BLaER1 treated with 17β-estradiol and CSF1 and Interleukin-3, amounts not matched to agents 10 nM and 100 nM (cell line): ENCODE measurements at regions not wholly inside any gene's neighbourhood (a gene's known extent, or its start where the extent isn't known, plus 50 kb on each side); places are given as distances from the start of the nearest gene placed in this dataset.
"Not testable (repeated sequence)": the region's sequence is repeated elsewhere in the genome, so short reads cannot be mapped to it uniquely, and the experiment has no call there.

ENCODE experiments used
- H3K27ac ChIP-seq, 11 experiments: shearing (Covaris generic); formaldehyde crosslinking; 2 replicates each; pipeline ENCODE4 v1.8.1; 2022
- H3K27me3 ChIP-seq, 11 experiments: shearing (Covaris generic); formaldehyde crosslinking; 2 replicates each; pipeline ENCODE4 v1.8.1; 2022
- H3K36me3 ChIP-seq, 11 experiments: shearing (Covaris generic); formaldehyde crosslinking; 2 replicates each; pipeline ENCODE4 v1.8.1; 2022
- H3K4me1 ChIP-seq, 10 experiments: shearing (Covaris generic); formaldehyde crosslinking; 2 replicates each; pipeline ENCODE4 v1.8.1; 2022
- H3K4me2 ChIP-seq, 11 experiments: shearing (Covaris generic); formaldehyde crosslinking; 2 replicates each; pipeline ENCODE4 v1.8.1; 2022
- H3K4me3 ChIP-seq, 10 experiments: shearing (Covaris generic); formaldehyde crosslinking; 2 replicates each; pipeline ENCODE4 v1.8.1; 2022
- H3K9ac ChIP-seq, 11 experiments: shearing (Covaris generic); formaldehyde crosslinking; 2 replicates each; pipeline ENCODE4 v1.8.1; 2022
- H3K9me3 ChIP-seq, 11 experiments: shearing (Covaris generic); formaldehyde crosslinking; replicated peaks in 1 of 11; 2 replicates each; pipeline ENCODE4 v1.8.1; 2022
- H4K20me1 ChIP-seq, 11 experiments: shearing (Covaris generic); formaldehyde crosslinking; 2 replicates each; pipeline ENCODE4 v1.8.1; 2022
- Cebpa-rat ChIP-seq, 11 experiments: shearing (Covaris generic); IDR thresholded peaks; 2 replicates each; pipeline ENCODE4 v1.8.1; 2022

DNA sequence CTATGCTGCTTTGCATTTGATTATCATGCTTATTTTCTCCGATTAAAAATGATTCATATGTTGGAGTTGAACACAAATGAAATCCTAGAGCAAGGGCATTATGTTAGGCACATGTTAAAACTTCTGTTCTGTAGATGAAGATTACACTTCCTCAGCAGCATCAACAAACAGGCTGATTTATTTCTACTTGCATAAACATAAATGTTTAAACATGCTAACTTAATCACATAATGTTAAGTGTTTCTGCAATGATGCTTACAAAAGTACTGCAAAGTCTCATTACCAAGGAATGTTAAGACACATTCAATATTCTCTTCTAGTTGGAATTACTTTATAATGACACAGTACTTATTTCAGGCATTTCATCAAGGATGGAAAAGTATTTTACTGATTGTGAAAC is 770.8 kb downstream of the ANKRD7 start:
- Histone ChIP-seq H3K4me1 (no peaks in the 10 kb centered on the region), H3K27ac (no peak overlapping the region), H3K4me2 (no peak overlapping the region), H3K4me3 (no peak overlapping the region), H4K20me1 (no peaks in the 10 kb centered on the region), H3K27me3 (no peaks in the 10 kb centered on the region), H3K9ac (no peak overlapping the region), H3K9me3 (no peaks in the 10 kb centered on the region), H3K36me3 (no peaks in the 10 kb centered on the region)
- TF ChIP-seq Cebpa-rat (IDR thresholded peaks at IDR 0.05), result no peak

DNA sequence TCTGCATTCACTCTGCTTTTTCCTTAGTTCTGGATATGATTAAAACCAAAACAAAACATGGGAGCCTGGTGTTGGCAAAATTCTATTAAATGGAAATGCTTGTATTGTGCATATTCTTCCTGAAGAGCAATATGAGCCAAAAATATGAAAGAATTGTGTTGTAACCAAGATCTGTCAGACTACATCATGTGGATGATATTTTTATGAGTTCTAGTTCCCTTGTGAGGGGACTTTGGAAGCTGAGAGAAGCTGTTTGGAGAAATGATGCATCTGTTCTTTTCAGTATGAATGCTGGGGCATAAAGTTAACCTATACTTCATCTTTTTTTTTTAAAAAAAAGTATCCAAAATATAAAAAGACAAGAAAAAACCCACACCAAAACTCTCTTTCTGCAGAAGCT is 782.7 kb downstream of the ANKRD7 start:
- H4K20me1 ChIP-seq, result no peaks in the 10 kb centered on the region
- no peak overlapping the region for H3K27ac ChIP-seq
- no peak for TF ChIP-seq Cebpa-rat (IDR thresholded peaks at IDR 0.05)
- no peak overlapping the region for H3K4me3 ChIP-seq
- no peaks in the 10 kb centered on the region for H3K36me3 ChIP-seq
- H3K27me3 ChIP-seq, result no peaks in the 10 kb centered on the region
- H3K9ac ChIP-seq, result no peak overlapping the region
- no peaks in the 10 kb centered on the region for H3K4me1 ChIP-seq
- no peak overlapping the region for H3K4me2 ChIP-seq
- H3K9me3 ChIP-seq, result no peaks in the 10 kb centered on the region

DNA sequence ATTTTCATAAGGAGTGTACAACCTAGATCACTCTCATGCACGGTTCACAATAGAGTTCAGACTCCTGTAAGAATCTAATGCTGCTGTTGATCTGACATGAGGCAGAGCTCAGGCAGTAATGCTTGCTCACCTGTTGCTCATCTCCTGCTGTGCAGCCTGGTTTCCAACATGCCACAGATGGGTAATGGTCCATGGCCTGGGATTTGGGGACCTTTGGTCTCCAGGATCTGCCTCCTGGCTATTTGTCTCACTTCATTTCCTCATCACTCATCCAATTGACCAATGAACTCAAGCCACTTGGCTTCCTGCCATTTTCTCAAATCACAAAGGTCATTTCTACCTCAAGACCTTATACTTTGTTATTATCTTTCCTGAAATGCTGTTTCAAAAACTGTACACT is 786.1 kb downstream of the ANKRD7 start:
- H3K4me2 ChIP-seq, result no peak overlapping the region
- H3K27ac ChIP-seq, result no peak overlapping the region
- no peaks in the 10 kb centered on the region for H3K9me3 ChIP-seq
- no peak overlapping the region for H3K9ac ChIP-seq
- H3K4me3 ChIP-seq, result no peak overlapping the region
- no peaks in the 10 kb centered on the region for H3K36me3 ChIP-seq
- H3K4me1 ChIP-seq, result no peaks in the 10 kb centered on the region
- H4K20me1 ChIP-seq, result no peaks in the 10 kb centered on the region
- H3K27me3 ChIP-seq, result no peaks in the 10 kb centered on the region
- TF ChIP-seq Cebpa-rat (IDR thresholded peaks at IDR 0.05), result no peak

DNA sequence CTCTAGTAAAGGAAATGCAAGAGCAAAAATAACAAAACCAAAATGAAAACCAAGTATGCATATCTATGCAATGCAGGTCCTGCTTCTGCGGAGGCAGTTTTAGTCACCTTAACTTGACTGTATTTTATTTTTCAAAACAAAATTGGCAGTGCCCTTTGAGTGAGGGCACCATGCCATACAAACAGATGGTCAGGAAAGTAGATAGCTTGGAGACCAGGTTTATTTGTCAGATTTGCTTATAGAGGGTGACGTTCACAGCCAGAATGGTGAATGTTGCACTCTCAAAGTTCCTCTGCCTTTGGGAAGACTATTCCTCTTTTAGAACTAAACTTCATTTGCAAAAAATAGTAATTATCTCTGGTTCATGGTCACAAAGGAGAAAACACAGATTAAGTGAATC is 801.9 kb downstream of the ANKRD7 start:
- Histone ChIP-seq H3K36me3 (no peaks in the 10 kb centered on the region), H3K4me3 (no peak overlapping the region), H4K20me1 (no peaks in the 10 kb centered on the region), H3K9me3 (peaks cover 0 to 4% (median 0%) of the 10 kb centered on the region in 11 experiments; a peak in 3 of 22 replicates), H3K4me1 (no peaks in the 10 kb centered on the region), H3K27me3 (no peaks in the 10 kb centered on the region), H3K4me2 (no peak overlapping the region), H3K9ac (no peak overlapping the region), H3K27ac (no peak overlapping the region)
- TF ChIP-seq Cebpa-rat (IDR thresholded peaks at IDR 0.05), result no peak

DNA sequence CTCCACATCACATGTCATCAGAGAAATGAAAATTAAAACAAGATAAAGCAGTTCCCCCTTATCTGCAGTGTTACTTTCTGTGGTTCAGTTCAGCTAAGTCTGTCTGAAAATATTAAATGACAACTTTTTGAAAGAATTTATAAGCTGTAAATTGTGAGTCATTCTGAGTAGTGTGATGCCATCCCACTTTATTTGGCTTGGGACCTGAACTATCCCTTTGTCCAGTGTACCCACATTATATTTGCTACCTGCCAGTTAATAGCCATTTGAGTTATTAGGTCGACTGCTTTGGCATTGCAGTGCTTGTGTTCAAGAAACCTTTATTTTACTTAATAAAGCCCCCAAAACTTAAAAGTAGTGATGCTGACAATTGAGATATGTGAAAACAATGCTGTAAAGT is 804.2 kb downstream of the ANKRD7 start:
- Histone ChIP-seq H3K36me3 (no peaks in the 10 kb centered on the region), H3K27ac (no peak overlapping the region), H3K4me3 (no peak overlapping the region), H3K4me1 (no peaks in the 10 kb centered on the region), H3K9me3 (0 out of 22 replicates have a peak, but pooled peaks cover 0 to 3% (median 0%) of the 10 kb centered on the region in 11 experiments), H3K27me3 (no peaks in the 10 kb centered on the region), H3K9ac (no peak overlapping the region), H4K20me1 (no peaks in the 10 kb centered on the region), H3K4me2 (no peak overlapping the region)
- no peak for TF ChIP-seq Cebpa-rat (IDR thresholded peaks at IDR 0.05)

DNA sequence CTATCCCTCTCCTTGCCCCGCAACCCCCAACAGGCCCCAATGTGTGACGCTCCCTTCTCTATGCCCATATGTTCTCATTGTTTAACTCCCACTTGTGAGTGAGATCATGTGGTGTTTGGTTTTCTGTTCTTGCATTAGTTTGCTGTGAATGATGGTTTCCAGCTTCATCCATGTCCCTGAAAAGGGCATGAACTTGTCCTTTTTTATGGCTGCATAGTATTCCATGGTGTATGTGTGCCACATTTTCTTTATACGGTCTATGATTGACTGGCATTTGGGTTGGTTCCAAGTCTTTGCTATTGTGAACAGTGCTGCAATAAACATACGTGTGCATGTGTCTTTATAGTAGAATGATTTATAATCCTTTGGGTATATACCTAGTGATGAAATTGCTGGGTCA is 807.6 kb downstream of the ANKRD7 start:
- H3K4me1 ChIP-seq, H4K20me1 ChIP-seq, H3K4me3 ChIP-seq, H3K36me3 ChIP-seq, H3K9ac ChIP-seq, H3K4me2 ChIP-seq, H3K27ac ChIP-seq, H3K27me3 ChIP-seq, H3K9me3 ChIP-seq: not testable (repeated sequence)

DNA sequence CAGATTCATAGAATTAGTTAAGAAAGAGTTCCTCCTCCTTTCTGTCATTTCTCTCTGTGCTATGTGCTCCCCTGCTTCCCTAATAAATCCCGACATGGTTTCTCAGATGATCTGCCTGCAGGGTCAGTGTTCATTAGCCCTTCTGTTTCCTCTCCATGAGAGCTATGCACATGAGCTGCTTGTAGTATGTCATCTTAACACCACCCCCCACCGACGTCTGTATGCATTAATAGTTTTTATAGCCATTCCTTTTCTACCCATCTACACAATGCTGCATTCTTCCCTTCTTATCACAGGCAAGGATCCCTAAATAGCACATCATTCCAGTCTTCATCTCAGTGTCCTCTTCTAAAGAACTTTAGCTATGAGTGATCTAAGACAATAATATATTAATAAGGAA is 809.1 kb downstream of the ANKRD7 start:
- H3K4me3 ChIP-seq, result no peak overlapping the region
- no peaks in the 10 kb centered on the region for H3K36me3 ChIP-seq
- no peaks in the 10 kb centered on the region for H3K4me1 ChIP-seq
- H4K20me1 ChIP-seq, result no peaks in the 10 kb centered on the region
- H3K4me2 ChIP-seq, result no peak overlapping the region
- no peaks in the 10 kb centered on the region for H3K27me3 ChIP-seq
- H3K9ac ChIP-seq, result no peak overlapping the region
- no peak overlapping the region for H3K27ac ChIP-seq
- 0 out of 22 replicates have a peak, but pooled peaks cover 0 to 3% (median 0%) of the 10 kb centered on the region in 11 experiments for H3K9me3 ChIP-seq
- no peak for TF ChIP-seq Cebpa-rat (IDR thresholded peaks at IDR 0.05)

DNA sequence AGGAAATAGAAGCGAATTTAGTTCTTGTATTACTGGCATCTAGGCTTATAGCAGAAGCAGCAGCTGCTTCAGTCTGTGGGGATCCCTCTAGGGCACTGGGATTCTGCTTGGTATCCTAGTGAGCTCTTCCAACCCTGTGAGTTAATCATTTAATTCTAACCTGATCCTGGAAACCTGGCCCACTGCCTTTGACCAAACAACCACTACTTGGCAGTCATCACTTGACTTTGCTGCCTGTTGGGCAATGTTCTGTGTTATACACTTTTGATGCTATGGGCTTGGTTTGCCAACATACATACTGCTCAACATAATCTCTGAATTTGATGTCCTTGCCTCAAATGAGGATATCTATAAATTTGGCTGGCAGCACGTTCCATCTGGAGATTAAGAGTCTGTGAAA is 813.4 kb downstream of the ANKRD7 start:
- H3K27ac ChIP-seq, result no peak overlapping the region
- H3K9me3 ChIP-seq, result 0 out of 22 replicates have a peak, but pooled peaks cover 0 to 8% (median 0%) of the 10 kb centered on the region in 11 experiments
- H3K9ac ChIP-seq, result no peak overlapping the region
- TF ChIP-seq Cebpa-rat (IDR thresholded peaks at IDR 0.05), result no peak
- H4K20me1 ChIP-seq, result no peaks in the 10 kb centered on the region
- no peak overlapping the region for H3K4me2 ChIP-seq
- H3K27me3 ChIP-seq, result no peaks in the 10 kb centered on the region
- H3K4me3 ChIP-seq, result no peak overlapping the region
- H3K4me1 ChIP-seq, result no peaks in the 10 kb centered on the region
- no peaks in the 10 kb centered on the region for H3K36me3 ChIP-seq

DNA sequence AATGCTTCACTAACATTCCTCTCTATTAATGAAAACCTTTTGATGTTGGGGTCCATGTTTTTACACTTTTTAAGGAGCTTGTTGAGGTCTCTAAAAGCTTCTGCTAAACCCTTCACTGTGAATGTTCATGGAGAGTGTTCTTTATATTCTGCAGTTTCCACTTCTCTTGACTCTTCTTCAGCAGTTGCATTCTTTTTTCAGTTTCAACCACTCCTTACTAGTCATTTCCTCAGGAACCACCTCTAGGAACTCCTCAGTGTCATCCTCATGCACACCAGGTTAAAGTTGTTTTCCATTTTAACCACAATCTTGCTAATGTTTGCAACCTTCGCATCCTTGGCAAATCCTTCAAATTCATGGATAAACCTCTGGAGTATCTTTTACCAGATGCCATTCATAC is 821.6 kb downstream of the ANKRD7 start:
- Histone ChIP-seq H3K4me2 (peak overlapping the region in 10 of 11 experiments; percentile 9 to 40 (median 16); a peak in 15 of 22 replicates), H3K36me3 (no peaks in the 10 kb centered on the region)
- no peak for TF ChIP-seq Cebpa-rat (IDR thresholded peaks at IDR 0.05)

DNA sequence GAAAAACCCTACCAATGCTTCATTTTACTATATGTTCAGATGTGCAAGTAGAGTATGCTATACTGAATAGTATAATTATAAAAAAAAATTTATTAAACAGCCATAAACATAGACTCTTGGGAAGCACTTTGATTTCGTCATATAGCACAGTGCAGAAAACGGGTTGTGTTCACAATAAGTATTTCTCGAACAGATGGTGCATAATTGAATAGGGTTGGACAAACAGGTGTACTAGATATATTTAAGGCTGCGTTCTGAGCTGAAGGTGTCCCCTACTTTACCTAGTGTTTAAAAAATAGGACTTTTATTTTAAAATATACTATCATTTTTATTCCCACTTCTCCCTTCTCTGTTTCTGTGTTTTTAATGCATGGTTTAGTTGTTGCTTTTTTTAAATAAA is 841.5 kb downstream of the ANKRD7 start:
- Histone ChIP-seq H4K20me1 (no peaks in the 10 kb centered on the region), H3K4me2 (no peak overlapping the region), H3K27ac (no peak overlapping the region), H3K27me3 (no peaks in the 10 kb centered on the region), H3K36me3 (no peaks in the 10 kb centered on the region), H3K4me3 (no peak overlapping the region), H3K9ac (no peak overlapping the region), H3K9me3 (peaks cover 0 to 4% (median 0%) of the 10 kb centered on the region in 11 experiments; a peak in 2 of 22 replicates), H3K4me1 (no peaks in the 10 kb centered on the region)
- no peak for TF ChIP-seq Cebpa-rat (IDR thresholded peaks at IDR 0.05)

More for the DNA sequence above, 821.6 kb downstream of the ANKRD7 start:
- Histone ChIP-seq H4K20me1 (no peaks in the 10 kb centered on the region), H3K27ac (no peak overlapping the region), H3K27me3 (no peaks in the 10 kb centered on the region), H3K9me3 (peaks cover 0 to 7% (median 0%) of the 10 kb centered on the region in 11 experiments; a peak in 2 of 22 replicates), H3K4me1 (peaks cover 6 to 26% (median 17%) of the 10 kb centered on the region in 10 experiments; a peak in 17 of 20 replicates), H3K4me3 (no peak overlapping the region), H3K9ac (no peak overlapping the region)
